Endothelial cell (in vitro differentiated cells): ENCODE measurements at regions not wholly inside any gene's neighbourhood (a gene's known extent, or its start where the extent isn't known, plus 50 kb on each side); places are given as distances from the start of the nearest gene placed in this dataset.

Experiments used
- DNase-seq: peaks from one replicate; pipeline ENCODE4 v3.0.0; 2021; ENCODE audit warnings: low spot score
- H3K27ac Mint-ChIP-seq: one replicate; pipeline ENCODE4 v1.8.0; 2021; ENCODE audit warnings: mixed read lengths, inconsistent platforms; ENCODE audit not compliant: unreplicated experiment
- H3K27me3 Mint-ChIP-seq: one replicate; pipeline ENCODE4 v1.8.0; 2021; ENCODE audit warnings: mild to moderate bottlenecking, moderate library complexity, mixed read lengths, inconsistent platforms; ENCODE audit not compliant: unreplicated experiment
- H3K36me3 Mint-ChIP-seq: one replicate; pipeline ENCODE4 v1.8.0; 2021; ENCODE audit warnings: mild to moderate bottlenecking, low read depth, mixed read lengths, inconsistent platforms; ENCODE audit not compliant: unreplicated experiment
- H3K4me1 Mint-ChIP-seq: one replicate; pipeline ENCODE4 v1.8.0; 2021; ENCODE audit warnings: mild to moderate bottlenecking, mixed read lengths, inconsistent platforms; ENCODE audit not compliant: unreplicated experiment
- H3K4me3 Mint-ChIP-seq: one replicate; pipeline ENCODE4 v1.8.0; 2021; ENCODE audit warnings: mild to moderate bottlenecking, mixed read lengths, inconsistent platforms; ENCODE audit not compliant: unreplicated experiment
- H3K9me3 Mint-ChIP-seq: one replicate; pipeline ENCODE4 v1.8.0; 2021; ENCODE audit warnings: mixed read lengths, inconsistent platforms; ENCODE audit not compliant: unreplicated experiment
- TF ChIP-seq, protein P1 (sequence below): fragments of 200-600 bp; sonication (generic); IDR thresholded peaks from one replicate; pipeline ENCODE4 v1.5.0; 2021; ENCODE audit warnings: antibody characterized with exemption; ENCODE audit not compliant: unreplicated experiment

DNA sequence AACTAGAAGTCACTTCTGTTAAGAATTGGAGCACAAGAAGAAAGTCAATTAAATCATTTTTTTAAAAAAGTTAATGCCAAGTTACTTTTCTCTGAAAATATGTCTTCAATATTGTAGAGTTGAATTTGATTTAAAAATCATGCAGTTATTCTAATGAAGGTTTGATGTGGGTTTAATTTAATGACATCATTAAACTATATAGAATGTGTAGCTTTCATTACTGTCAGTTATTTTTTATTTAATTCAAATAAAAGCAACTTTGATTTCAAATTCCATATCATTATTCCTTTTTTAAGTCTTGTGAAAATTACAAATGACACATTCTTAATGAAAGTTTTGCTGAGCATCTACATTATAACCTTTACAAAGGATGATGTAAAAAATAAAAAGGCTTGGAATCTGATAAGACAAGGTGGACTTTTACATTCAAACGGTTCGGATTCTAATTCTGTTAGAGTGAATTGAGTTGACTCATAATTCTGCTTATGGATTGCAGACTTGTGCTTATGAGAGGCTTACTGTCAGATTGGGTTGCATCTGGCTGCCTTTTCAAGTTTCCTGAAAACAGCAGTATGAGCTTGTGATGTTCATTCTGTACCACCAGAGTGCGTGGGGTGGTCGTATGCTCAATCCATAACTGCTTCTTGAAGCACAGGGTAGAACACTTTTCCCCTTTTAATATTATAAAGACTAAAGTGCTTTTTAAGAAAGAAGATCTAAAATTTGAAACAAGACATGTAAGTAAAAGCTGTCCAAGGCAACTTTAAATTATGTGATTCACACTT, 253.0 kb upstream of the ARRDC3 start:
- no peak overlapping the region for H3K27ac Mint-ChIP-seq
- no peak overlapping the region for H3K4me3 Mint-ChIP-seq
- H3K27me3 Mint-ChIP-seq = no peaks in the 10 kb centered on the region
- TF ChIP-seq, protein P1, sequence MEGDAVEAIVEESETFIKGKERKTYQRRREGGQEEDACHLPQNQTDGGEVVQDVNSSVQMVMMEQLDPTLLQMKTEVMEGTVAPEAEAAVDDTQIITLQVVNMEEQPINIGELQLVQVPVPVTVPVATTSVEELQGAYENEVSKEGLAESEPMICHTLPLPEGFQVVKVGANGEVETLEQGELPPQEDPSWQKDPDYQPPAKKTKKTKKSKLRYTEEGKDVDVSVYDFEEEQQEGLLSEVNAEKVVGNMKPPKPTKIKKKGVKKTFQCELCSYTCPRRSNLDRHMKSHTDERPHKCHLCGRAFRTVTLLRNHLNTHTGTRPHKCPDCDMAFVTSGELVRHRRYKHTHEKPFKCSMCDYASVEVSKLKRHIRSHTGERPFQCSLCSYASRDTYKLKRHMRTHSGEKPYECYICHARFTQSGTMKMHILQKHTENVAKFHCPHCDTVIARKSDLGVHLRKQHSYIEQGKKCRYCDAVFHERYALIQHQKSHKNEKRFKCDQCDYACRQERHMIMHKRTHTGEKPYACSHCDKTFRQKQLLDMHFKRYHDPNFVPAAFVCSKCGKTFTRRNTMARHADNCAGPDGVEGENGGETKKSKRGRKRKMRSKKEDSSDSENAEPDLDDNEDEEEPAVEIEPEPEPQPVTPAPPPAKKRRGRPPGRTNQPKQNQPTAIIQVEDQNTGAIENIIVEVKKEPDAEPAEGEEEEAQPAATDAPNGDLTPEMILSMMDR = peak; percentile 12
- H3K9me3 Mint-ChIP-seq = no peaks in the 10 kb centered on the region
- no peaks in the 10 kb centered on the region for H3K4me1 Mint-ChIP-seq
- no peaks in the 10 kb centered on the region for H3K36me3 Mint-ChIP-seq
- no peak for DNase-seq

GRCh38 chr5:91632871-91633270, 249.8 kb upstream of the ARRDC3 start:
- Mint-ChIP-seq H3K4me1 (no peaks in the 10 kb centered on the region), H3K9me3 (no peaks in the 10 kb centered on the region), H3K36me3 (no peaks in the 10 kb centered on the region), H3K4me3 (no peak overlapping the region), H3K27ac (peak overlapping the region; percentile 4), H3K27me3 (no peaks in the 10 kb centered on the region)
- TF ChIP-seq, protein P1 = no peak
- no peak for DNase-seq

DNA sequence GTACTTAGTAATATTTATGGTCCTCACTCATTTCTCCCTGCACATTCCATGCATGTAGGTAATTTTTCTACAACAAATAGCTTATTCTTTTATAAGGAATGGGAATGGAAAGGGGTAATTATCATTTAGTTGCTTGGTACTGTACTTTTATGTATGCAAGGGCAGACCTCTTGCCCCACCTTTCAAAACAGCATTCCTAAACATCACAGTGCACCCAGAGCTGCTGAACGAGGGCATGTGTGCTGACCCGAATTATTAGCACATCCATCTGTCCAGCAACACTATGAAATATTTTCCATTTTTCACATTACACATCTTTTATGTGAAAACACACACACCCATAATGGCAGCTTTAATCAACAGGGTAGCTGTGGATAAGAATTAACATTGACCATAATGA, 228.6 kb upstream of the ARRDC3 start:
- H3K4me3 Mint-ChIP-seq = no peak overlapping the region

DNA sequence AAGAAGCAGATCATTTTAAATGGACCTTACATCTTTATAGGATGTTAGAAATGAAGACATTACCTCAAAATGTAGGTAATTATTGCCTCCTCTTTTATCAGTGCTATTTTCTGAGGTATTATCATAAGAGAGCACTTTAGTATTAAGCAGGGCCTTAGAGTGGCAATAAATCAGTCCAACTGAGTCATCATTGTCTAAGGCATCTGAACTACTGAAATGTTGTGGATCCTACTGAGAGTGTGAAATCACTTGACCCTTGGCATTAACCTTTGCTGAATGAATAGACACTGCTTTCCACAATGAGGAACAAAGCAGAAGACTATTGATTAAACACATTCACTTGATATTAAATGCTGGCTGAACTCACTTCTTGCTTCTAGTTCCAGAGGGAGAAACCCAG, 224.6 kb upstream of the ARRDC3 start:
- Mint-ChIP-seq H3K9me3 (no peaks in the 10 kb centered on the region), H3K36me3 (no peaks in the 10 kb centered on the region), H3K4me3 (no peak overlapping the region), H3K27ac (no peak overlapping the region), H3K27me3 (no peaks in the 10 kb centered on the region), H3K4me1 (no peaks in the 10 kb centered on the region)
- DNase-seq = no peak
- TF ChIP-seq, protein P1 = no peak

More for the DNA sequence above, 228.6 kb upstream of the ARRDC3 start:
- Mint-ChIP-seq H3K36me3 (no peaks in the 10 kb centered on the region), H3K27me3 (no peaks in the 10 kb centered on the region), H3K27ac (no peak overlapping the region), H3K4me1 (peaks cover 4% of the 10 kb centered on the region), H3K9me3 (no peaks in the 10 kb centered on the region)
- TF ChIP-seq, protein P1 = no peak
- no peak for DNase-seq

DNA sequence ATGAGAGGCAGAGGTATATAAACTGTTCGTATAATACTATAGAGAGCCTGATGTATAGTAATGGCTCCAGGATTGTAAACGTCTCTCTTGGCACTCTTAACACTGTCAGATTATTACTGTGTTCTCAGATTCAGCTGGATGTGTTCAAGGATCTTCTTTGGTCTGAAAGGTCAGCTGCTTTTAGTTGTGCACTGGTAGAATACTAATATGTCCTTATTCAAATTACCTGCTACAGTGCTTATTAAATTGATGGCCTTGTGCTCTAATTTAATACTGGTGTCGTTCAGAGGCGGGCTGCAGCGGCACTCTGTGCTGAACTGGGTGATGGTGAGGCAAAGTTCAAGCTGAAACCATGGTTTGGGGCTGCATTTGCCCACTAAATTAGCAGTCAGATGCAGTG, 216.7 kb upstream of the ARRDC3 start:
- Mint-ChIP-seq H3K4me1 (no peaks in the 10 kb centered on the region), H3K27ac (no peak overlapping the region), H3K36me3 (no peaks in the 10 kb centered on the region), H3K9me3 (no peaks in the 10 kb centered on the region), H3K27me3 (peaks cover 3% of the 10 kb centered on the region), H3K4me3 (no peak overlapping the region)
- TF ChIP-seq, protein P1 = no peak
- DNase-seq = no peak
